Fibroblast of lung (primary cell): ENCODE measurements at regions not wholly inside any gene's neighbourhood (a gene's known extent, or its start where the extent isn't known, plus 50 kb on each side); places are given as distances from the start of the nearest gene placed in this dataset.
A peak's percentile ranks its signal among the peaks of the same experiment; 100 is the strongest.

Experiments used
- DNase-seq, 2 donors: peaks; one replicate each; pipeline versions ENCODE4 v3.0.0 to v3.0.0-alpha.2; 2010; ENCODE audit warnings: low read depth in 2 of 2
- H2AFZ ChIP-seq: 2 replicates; pipeline ENCODE4 v1.5.1; 2012; ENCODE audit warnings: low read length, control low read depth, inconsistent platforms
- H3K27ac ChIP-seq: 2 replicates; pipeline ENCODE4 v1.5.1; 2011; ENCODE audit warnings: low read length, control low read depth; ENCODE audit not compliant: insufficient read depth
- H3K27me3 ChIP-seq: 2 replicates; pipeline ENCODE4 v1.5.1; 2011; ENCODE audit warnings: mild to moderate bottlenecking, low read length; ENCODE audit not compliant: control insufficient read depth, insufficient read depth
- H3K36me3 ChIP-seq: 2 replicates; pipeline ENCODE4 v1.5.1; 2011; ENCODE audit warnings: low read length; ENCODE audit not compliant: control insufficient read depth, insufficient read depth
- H3K4me1 ChIP-seq: 2 replicates; pipeline ENCODE4 v1.5.1; 2011; ENCODE audit warnings: low read length; ENCODE audit not compliant: control insufficient read depth, insufficient read depth; ENCODE audit errors: extremely low read depth
- H3K4me2 ChIP-seq: 2 replicates; pipeline ENCODE4 v1.5.1; 2011; ENCODE audit warnings: low read length, control low read depth; ENCODE audit not compliant: insufficient read depth; ENCODE audit errors: extremely low read depth
- H3K4me3 ChIP-seq, 4 experiments: fragments of 200-600 bp in 1 of 4; sonication (generic) in 1 of 4; replicated peaks in 1 of 4; 2 replicates each; pipeline ENCODE4 v1.5.1; 2011 to 2016; ENCODE audit warnings: low read length in 4 of 4, low read depth in 3 of 4, mild to moderate bottlenecking in 3 of 4, control low read depth in 2 of 4, inconsistent platforms in 1 of 4, mixed read lengths in 1 of 4; ENCODE audit not compliant: insufficient read depth in 1 of 4; ENCODE audit errors: control extremely low read depth in 1 of 4
- H3K79me2 ChIP-seq: 2 replicates; pipeline ENCODE4 v1.5.1; 2012; ENCODE audit warnings: mild to moderate bottlenecking, low read length, inconsistent platforms; ENCODE audit not compliant: control insufficient read depth, insufficient read depth
- H3K9ac ChIP-seq: 2 replicates; pipeline ENCODE4 v1.5.1; 2011; ENCODE audit warnings: mild to moderate bottlenecking, low read length, control low read depth; ENCODE audit not compliant: insufficient read depth
- H3K9me3 ChIP-seq: 2 replicates; pipeline ENCODE4 v1.5.1; 2012; ENCODE audit warnings: low read depth, low read length; ENCODE audit not compliant: control insufficient read depth, insufficient read depth
- H4K20me1 ChIP-seq: 2 replicates; pipeline ENCODE4 v1.5.1; 2011; ENCODE audit warnings: low read length; ENCODE audit not compliant: control insufficient read depth, insufficient read depth; ENCODE audit errors: extremely low read depth
- CTCF ChIP-seq, 2 donors: IDR thresholded peaks in 1 of 2; conservative IDR thresholded peaks in 1 of 2; 1 replicate in 1 of 2; 2 replicates in 1 of 2; pipeline ENCODE4 v1.5.1; 2011 to 2012; ENCODE audit warnings: low read length in 2 of 2, control low read depth in 1 of 2, inconsistent platforms in 1 of 2, low read depth in 1 of 2, mild to moderate bottlenecking in 1 of 2
- EZH2 ChIP-seq: IDR thresholded peaks from 2 replicates; pipeline ENCODE4 v1.5.1; 2012; ENCODE audit warnings: low read length, control low read depth, mild to moderate bottlenecking; ENCODE audit errors: missing control alignments

GRCh38 chr4:38343608-38344007 is 320.4 kb upstream of the KLF3 start:
- H3K4me2 ChIP-seq, result no peak overlapping the region
- no peaks in the 10 kb centered on the region for H3K9me3 ChIP-seq
- no peak overlapping the region for H2AFZ ChIP-seq
- no peaks in the 10 kb centered on the region for H3K36me3 ChIP-seq
- H3K9ac ChIP-seq, result no peak overlapping the region
- no peaks in the 10 kb centered on the region for H3K4me1 ChIP-seq
- DNase-seq, result no peak
- H3K27me3 ChIP-seq, result peaks cover 2% of the 10 kb centered on the region
- H4K20me1 ChIP-seq, result no peaks in the 10 kb centered on the region
- no peak overlapping the region for H3K27ac ChIP-seq
- no peaks in the 10 kb centered on the region for H3K79me2 ChIP-seq
- TF ChIP-seq CTCF (conservative IDR thresholded peaks at IDR 0.05 in 1 of 2, IDR thresholded peaks at IDR 0.05 in 1 of 2; ENCODE audit: low read depth in 1 of 2, low read length in 2 of 2) (no peak), EZH2 (no peak)
- no peak overlapping the region for H3K4me3 ChIP-seq

- Histone ChIP-seq H3K4me1 (no peaks in the 10 kb centered on the region), H2AFZ (no peak overlapping the region), H3K9me3 (no peaks in the 10 kb centered on the region), H3K79me2 (no peaks in the 10 kb centered on the region), H3K4me2 (no peak overlapping the region), H3K27ac (no peak overlapping the region), H3K27me3 (peaks cover 2% of the 10 kb centered on the region), H3K4me3 (no peak overlapping the region), H4K20me1 (no peaks in the 10 kb centered on the region), H3K36me3 (no peaks in the 10 kb centered on the region), H3K9ac (no peak overlapping the region)
- DNase-seq, result peak in 1 of 2 donors; percentile 59
- no peak for TF ChIP-seq CTCF (conservative IDR thresholded peaks at IDR 0.05 in 1 of 2, IDR thresholded peaks at IDR 0.05 in 1 of 2; ENCODE audit: low read depth in 1 of 2, low read length in 2 of 2)
- no peak for TF ChIP-seq EZH2
Measured at GRCh38 chr4:38344929-38345328, 319.1 kb upstream of the KLF3 start.

- H3K4me3 ChIP-seq, result no peak overlapping the region
- H3K36me3 ChIP-seq, result no peaks in the 10 kb centered on the region
- H3K9ac ChIP-seq, result no peak overlapping the region
- H3K27me3 ChIP-seq, result peaks cover 2% of the 10 kb centered on the region
- no peaks in the 10 kb centered on the region for H3K9me3 ChIP-seq
- H3K79me2 ChIP-seq, result no peaks in the 10 kb centered on the region
- no peaks in the 10 kb centered on the region for H4K20me1 ChIP-seq
- H3K27ac ChIP-seq, result no peak overlapping the region
- TF ChIP-seq EZH2, result no peak
- TF ChIP-seq CTCF (conservative IDR thresholded peaks at IDR 0.05 in 1 of 2, IDR thresholded peaks at IDR 0.05 in 1 of 2; ENCODE audit: low read depth in 1 of 2, low read length in 2 of 2), result no peak
- H2AFZ ChIP-seq, result no peak overlapping the region
- no peak overlapping the region for H3K4me2 ChIP-seq
- DNase-seq, result no peak
- no peaks in the 10 kb centered on the region for H3K4me1 ChIP-seq
Measured at GRCh38 chr4:38347251-38347650, 316.7 kb upstream of the KLF3 start.
